Eye (tissue), 1 donor: ENCODE measurements at regions not wholly inside any gene's neighbourhood (a gene's known extent, or its start where the extent isn't known, plus 50 kb on each side); places are given as distances from the start of the nearest gene placed in this dataset.
A peak's percentile ranks its signal among the peaks of the same experiment; 100 is the strongest.

Experiments
- DNase-seq: peaks from one replicate; pipeline ENCODE4 v3.0.0-alpha.2; 2015

DNA sequence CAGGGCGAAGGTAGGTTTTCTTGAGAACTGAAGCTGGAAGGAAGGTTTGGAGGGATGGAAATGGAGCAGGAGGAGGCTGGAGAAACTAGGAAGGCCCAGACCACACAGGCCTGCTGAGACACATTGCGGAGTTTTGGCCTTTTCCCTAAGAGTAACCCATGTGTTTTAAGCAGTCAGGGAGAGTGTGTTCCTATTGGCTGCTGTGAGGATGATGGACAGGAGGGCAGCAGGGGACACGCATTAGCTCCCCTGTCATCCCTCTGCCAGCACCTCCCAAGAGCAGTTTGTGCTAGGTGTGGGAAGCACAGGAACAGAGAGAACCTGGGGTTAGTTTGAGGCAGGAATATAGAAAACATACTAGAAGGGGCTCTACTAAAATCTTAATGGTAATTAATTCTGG is 842.1 kb downstream of the TBC1D22A start:
- DNase-seq: no peak

GRCh38 chr22:47602732-47603131 is 840.3 kb downstream of the TBC1D22A start:
- no peak for DNase-seq

DNA sequence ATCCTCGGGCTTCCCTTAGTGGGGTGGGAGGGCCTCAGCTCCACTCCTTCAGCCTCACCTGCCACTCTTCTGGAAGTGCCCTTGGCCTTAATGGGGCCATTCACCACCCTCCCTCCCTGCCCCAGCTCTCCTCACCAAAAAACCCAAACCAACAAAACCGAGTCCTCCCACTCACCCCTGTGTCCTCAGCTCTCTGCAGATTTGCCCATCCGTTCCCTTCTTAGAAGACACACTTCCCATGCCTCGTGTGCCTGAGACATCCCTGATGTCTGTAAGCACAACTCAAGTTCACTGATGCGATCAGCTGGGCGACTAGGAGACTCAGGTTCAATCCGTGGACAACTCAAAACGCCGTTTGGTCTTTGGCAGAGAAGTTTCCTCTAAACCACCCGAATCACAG is 839.2 kb downstream of the TBC1D22A start:
- no peak for DNase-seq

DNA sequence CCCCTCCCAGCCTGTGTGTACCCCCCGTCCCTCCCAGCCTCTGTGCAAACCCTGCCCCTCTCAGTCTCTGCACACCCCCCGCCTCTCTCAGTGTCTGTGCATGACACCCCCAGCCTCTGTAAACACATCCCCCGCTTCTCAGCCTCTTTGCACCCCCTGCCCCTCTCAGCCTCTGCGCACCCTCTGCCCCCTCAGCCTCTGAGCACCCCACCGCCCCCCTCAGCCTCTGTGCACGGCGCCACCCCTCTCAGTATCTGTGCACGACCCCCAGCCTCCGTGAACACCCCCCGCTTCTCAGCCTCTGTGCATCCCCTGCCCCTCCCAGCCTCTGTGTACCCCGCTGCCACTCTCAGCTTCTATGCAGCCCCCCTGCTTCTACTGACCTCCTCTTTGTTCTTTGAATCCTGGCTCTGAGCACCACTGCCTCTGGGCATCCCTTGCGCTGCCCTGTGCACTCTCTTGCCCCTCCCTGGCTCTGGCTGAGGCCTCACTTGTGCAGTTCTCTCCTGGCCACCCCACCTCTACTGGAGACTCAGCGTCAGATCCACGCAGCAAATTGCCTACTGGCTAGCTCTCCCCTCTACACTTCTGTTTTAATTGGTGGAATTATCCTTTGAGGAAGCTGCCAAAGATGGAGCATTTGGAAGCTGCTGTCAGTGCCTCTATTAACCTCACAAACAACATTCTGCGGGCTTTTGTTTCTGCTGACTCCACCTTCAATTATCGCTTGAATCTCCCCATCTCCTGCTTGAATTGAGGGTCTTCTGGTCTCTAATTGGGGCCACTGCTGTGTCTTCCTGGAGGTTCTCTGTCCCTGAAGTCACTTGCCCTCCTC is 838.6 kb downstream of the TBC1D22A start:
- DNase-seq: no peak

DNA sequence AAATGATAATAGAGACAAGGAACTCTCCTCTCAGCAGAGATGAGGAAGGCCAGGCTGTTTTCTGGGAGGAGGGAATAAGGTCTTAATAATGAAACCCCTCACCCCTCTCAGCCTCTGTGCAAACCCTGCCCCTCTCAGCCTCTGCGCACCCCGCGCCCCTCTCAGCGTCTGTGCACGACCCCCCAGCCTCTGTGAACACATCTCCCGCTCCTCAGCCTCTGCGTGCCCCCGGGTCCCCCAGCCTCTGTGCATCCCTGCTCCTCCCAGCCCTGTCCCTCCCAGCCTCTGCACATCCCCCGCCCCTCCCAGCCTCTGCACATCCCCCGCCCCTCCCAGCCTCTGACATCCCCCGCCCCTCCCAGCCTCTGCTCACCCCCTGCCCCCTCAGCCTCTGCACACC is 837.8 kb downstream of the TBC1D22A start:
- no peak for DNase-seq

- no peak for DNase-seq
Measured at GRCh38 chr22:47599753-47600152, 837.3 kb downstream of the TBC1D22A start.

DNA sequence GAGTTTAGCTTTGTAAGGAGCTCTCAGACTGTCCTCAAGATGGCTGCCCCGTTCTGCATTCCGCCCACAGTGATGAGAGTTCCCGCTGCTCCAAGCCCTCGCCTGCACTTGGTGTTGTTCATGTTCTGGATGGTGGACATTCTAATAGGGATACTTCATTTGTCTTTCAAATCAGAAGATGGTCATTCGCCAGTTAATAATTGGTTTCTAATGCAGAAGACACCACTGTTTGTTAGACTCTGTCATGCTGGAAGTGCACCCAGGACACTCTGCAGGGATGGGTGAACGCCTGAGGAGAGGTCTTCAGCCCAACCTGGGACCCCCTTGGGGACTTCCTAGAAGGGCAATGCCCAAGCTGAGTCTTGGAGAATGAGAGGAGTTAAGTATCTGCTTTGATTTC is 836.4 kb downstream of the TBC1D22A start:
- DNase-seq: no peak

GRCh38 chr22:47597041-47597440 is 834.6 kb downstream of the TBC1D22A start:
- DNase-seq: no peak

DNA sequence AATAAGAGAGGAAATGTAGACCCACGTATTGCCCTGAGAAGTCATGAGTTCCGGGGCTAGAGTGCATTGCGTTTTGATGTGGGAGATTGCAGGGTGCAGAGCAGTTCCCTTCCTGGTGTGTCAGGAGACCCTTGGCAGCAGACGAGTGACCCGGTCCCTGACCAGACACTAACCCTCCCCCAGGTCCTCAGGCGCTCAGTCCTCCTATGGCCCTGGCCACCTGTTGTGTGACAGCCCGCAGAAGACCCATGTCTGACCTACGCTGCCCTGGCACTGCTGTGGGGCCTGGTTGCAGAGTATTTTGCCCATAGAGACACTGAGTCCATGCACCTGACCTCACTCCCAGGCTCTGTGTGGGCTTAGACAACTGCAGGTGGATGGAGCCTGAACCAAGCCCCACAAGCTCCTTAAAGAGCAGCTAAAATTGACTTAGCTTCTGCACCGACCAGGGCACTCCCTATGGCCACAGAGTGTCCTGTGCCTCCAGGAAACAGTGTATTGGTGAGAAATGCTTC is 833.8 kb downstream of the TBC1D22A start:
- DNase-seq: no peak

DNA sequence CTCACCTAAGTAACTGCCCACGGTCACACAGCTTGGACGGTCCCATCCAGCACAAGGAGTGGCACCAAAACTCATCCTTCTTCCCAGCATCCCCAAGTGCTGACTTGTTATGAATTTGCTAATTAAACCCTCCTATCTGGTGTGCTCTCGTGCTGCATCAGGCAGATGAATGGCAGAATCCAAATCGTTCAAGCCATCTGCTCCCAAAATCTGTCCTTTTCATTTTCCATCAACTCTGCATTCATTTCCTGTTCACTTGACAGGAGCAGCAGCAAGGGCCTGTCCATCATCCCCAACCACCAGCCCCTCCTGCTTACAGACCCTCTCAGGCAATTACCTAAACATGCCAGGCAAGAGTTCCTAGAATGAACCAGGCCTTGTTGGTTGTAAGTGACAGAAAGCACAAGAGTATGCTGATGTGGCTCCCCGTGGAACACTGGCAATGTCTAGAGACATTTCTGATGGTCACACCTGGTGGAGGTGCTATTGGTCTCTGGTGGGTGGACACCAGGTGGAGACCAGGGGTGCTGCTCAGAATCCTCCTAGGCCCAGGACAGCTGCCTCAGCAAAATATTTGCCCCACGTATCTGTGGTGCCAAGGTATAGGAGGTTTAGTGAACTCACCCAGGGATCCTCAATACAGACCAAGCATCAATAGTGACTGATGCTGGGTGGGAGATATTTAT is 832.5 kb downstream of the TBC1D22A start:
- peak; percentile 52 for DNase-seq

DNA sequence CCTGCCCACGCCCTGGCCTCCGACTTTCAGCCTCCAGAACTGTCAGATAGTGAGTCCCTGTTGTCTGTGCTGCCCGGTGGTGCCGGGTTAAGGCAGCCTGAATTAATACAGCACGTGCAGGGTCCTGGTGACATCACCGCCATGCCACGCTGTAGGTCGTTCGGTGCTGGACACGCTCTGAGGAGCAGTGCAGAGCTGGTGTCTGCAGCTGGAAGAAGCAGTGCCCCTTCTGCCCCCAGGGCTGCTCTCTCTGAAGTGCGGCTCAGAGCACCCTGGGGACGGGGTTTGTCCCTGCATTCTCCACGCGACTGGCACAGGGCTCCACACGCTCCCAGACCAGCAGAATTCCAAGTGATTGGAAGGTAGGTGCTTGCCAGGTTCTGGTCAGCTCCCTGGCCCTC is 831.5 kb downstream of the TBC1D22A start:
- no peak for DNase-seq

DNA sequence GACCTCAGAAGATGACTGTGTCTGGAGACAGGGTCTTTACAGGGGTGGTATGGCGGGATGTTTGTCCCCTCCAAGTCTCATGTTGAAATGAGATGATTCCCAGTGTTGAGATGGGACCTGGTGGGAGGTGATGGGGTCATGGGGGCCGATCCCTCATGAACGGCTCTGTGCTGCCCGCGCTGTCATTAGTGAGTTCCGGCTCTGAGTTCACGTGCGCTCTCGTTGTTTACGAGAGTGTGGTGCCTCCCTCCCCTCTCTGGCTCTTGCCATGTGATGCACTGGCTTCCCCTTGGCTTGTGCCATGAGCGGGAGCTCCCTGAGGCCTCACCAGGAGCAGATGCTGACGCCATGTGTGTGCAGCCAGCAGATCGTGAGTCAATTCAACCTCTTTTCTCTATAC is 830.8 kb downstream of the TBC1D22A start:
- DNase-seq: no peak

GRCh38 chr22:47592791-47593190 is 830.3 kb downstream of the TBC1D22A start:
- no peak for DNase-seq

GRCh38 chr22:47591709-47592108 is 829.3 kb downstream of the TBC1D22A start:
- DNase-seq: no peak

DNA sequence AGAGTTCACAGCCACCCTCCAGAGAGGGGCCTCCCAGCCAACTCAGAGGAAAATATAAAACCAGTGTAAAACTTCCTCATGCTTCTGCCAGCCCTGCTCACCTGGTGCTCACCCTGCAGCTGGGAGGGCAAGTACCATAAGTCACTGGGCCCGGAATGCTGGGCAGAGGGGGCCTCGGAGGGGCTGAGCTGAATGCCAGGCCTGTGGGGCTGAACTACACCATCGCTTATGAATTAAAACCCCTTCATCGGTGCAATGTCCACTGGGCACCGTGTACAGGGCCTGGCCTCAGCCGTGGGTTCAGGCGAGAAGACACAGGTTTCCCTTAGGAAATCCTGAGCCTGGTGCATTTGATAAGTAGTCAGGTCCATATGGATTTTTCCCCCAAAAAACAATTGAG is 828.6 kb downstream of the TBC1D22A start:
- DNase-seq: no peak

- DNase-seq: no peak
Measured at GRCh38 chr22:47589271-47590250, 827.1 kb downstream of the TBC1D22A start.

DNA sequence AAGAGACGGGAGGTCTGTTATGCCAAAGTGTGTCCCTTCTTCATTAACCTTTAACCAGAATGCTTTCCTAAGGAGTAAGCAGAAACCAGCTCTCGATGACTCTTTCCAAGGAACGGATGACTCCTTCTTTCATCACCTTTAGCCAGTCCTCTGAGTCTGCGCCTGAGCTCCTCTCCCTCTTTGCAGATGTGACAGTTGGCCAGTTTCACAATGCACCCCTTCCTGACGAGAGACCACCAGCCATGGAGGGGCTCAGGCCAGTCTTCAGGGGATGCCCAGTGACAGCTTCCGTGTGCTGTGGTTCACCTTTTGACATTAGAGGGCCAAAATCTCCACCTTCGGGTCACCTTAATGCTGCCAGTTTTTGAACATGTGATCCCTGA is 826.1 kb downstream of the TBC1D22A start:
- no peak for DNase-seq

- no peak for DNase-seq
Measured at GRCh38 chr22:47587861-47588577, 825.6 kb downstream of the TBC1D22A start.

DNA sequence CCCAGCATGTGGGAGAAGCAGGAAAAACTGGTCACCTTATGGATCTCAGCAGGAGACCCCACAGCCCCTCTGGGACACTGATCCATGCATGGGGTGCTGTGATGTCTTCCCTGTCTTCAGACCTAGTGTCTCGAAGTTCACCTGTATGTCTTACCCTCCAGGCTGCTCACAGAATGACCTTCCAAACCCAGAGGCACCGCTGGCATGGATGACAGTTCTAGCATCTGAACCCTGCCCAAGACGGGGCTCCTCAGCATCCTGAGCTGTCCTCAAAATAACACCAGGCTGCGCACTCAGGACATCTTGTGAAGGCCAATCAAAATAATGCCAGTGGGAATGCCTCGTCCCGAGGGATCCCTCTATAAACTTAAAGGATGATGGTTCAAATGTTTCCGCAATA is 824.9 kb downstream of the TBC1D22A start:
- no peak for DNase-seq

- no peak for DNase-seq
Measured at GRCh38 chr22:47586946-47587345, 824.5 kb downstream of the TBC1D22A start.

GRCh38 chr22:47586038-47586437 is 823.6 kb downstream of the TBC1D22A start:
- no peak for DNase-seq

DNA sequence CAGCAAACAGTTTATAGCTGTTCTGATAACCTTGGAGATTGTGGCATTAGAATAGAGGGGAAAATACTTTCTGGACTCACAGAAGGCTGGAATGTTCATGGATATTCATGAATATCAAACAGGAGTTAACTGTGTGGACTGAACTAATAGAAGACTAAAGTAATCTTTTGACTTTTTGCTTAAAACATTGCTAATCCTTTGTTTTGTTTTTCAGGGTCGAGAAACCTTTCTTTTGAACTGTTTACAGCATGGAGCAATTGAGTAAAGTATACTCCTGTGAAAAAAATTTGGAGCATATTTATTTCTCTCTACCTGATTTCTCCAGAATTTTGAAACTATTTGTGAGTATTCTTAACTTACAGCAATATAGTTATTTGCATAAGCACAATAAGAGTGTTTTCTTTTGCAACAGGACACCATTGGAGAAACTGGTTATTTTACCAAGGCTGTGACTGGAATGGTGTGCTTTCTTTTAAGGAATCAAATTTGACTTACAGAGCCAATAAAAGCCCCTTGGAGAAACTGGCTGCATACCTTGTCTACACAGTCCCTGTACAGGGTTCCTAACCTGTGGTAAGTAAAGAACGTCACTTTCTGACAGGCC is 821.6 kb downstream of the TBC1D22A start:
- DNase-seq: no peak
